Right ventricle myocardium inferior (tissue), 1 donor: ENCODE measurements at regions not wholly inside any gene's neighbourhood (a gene's known extent, or its start where the extent isn't known, plus 50 kb on each side); places are given as distances from the start of the nearest gene placed in this dataset.
A peak's percentile ranks its signal among the peaks of the same experiment; 100 is the strongest.
"Not testable (repeated sequence)": the region's sequence is repeated elsewhere in the genome, so short reads cannot be mapped to it uniquely, and the experiment has no call there.

ENCODE experiments used
- ATAC-seq: fragments of 200-7000 bp; cut with Tn5 transposase; one replicate; pipeline ENCODE4 v1.9.1; 2020; ENCODE audit warnings: mild to moderate bottlenecking, moderate library complexity
- DNase-seq: peaks from one replicate; pipeline ENCODE4 v3.0.0; 2021; ENCODE audit errors: missing footprints
- intact Hi-C: fragments of 100-400 bp; cut with DNase I; formaldehyde crosslinking; loops from one replicate; pipeline ENCODE4 v1.11.0; 2022
- donor health status: DM: no; HTN: yes; CAD: no; lungs with severe emphysema.

- DNase-seq = no peak
- intact Hi-C loops = no loop called here
- no peak for ATAC-seq
These were observed 65.1 kb upstream of the RASD2 start for GRCh38 chr22:35475545-35475944.

GRCh38 chr22:35476341-35476740, 64.3 kb upstream of the RASD2 start:
- DNase-seq (no peak), ATAC-seq (no peak)
- intact Hi-C loops = no loop called here

- intact Hi-C loops = no loop called here
- DNase-seq = no peak
- ATAC-seq = peak; percentile 52
These were observed 62.6 kb upstream of the RASD2 start for GRCh38 chr22:35477911-35478582.

- ATAC-seq (peak; percentile 34), DNase-seq (no peak)
- intact Hi-C loops = no loop called here
These were observed 62.0 kb upstream of the RASD2 start for GRCh38 chr22:35478633-35479107.

- DNase-seq (no peak), ATAC-seq (no peak)
- intact Hi-C loops = no loop called here
These were observed 61.3 kb upstream of the RASD2 start for GRCh38 chr22:35479359-35479758.

GRCh38 chr22:35479985-35480550, 60.6 kb upstream of the RASD2 start:
- DNase-seq (no peak), ATAC-seq (peak; percentile 44)
- intact Hi-C loops = loop anchor here (5.0 kb wide), 1 partner anchor 47 kb away; no protein-coding TSS in a partner anchor

DNA sequence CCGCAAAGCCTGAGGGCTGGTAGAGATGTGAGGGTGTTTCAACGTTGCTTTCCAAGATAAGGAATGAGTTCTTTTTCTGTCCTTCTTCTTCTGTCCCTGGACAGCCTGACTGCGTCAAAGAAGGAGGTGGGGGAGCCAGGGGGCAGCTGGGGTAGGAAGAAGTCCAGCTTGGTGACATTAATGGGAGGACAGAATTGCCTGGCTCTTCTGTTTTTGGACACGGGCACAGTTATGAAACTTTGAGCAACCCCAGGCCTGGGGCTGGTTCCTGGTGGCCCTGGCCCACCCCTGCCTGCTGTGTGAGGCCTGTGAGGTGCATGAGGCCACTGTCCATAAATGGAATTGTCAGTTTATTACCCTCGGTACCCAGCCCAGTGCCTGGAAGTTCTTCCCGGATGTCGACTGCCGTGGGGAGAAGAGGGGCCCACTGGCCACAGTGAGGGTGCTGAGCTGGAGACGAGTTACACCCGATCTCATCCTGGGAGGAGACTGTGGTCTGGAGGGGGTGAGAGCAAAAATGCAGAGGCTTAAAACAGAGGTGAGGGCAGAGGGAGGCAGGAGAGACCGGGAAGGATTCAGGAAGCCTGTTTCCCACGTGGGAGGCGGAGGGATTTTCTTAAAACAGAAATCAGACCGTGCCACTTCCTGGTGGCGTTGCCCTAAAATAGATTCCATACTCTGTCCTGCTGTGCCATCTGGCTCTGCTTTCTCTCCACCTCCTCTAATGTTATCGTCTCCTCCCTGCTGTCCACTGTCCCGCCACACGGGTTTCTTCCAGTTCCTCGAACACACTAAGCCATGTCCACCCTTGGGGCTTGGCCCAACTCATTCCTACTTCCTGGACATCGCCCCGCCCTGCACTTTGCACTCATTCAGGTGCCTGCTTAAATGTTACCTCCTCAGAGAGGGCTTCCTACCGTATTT, 59.7 kb upstream of the RASD2 start:
- intact Hi-C loops = loop anchor here (5.0 kb wide), 1 partner anchor 46 kb away; no protein-coding TSS in a partner anchor
- ATAC-seq = peak; percentile 27
- DNase-seq = no peak

DNA sequence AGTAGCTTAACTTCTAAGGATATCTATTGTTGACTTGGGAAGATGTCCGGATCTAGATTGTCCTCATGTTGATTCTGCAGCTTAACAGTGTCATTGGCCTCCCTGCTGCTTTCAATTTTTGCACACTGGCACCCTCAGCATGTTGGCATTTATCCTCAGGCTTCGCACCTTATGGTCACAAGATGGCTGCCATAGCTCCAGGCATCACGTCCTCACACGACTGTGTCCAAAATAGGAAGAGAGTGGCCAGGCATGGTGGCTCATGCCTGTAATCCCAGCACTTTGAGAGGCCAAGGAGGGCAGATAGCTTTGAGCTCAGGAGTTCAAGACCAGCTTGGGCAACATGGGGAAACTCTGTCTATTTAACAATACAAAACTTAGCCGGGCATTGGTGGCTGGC, 58.3 kb upstream of the RASD2 start:
- DNase-seq = no peak
- ATAC-seq = no peak
- intact Hi-C loops = loop anchor here (5.0 kb wide), 1 partner anchor 45 kb away; no protein-coding TSS in a partner anchor

DNA sequence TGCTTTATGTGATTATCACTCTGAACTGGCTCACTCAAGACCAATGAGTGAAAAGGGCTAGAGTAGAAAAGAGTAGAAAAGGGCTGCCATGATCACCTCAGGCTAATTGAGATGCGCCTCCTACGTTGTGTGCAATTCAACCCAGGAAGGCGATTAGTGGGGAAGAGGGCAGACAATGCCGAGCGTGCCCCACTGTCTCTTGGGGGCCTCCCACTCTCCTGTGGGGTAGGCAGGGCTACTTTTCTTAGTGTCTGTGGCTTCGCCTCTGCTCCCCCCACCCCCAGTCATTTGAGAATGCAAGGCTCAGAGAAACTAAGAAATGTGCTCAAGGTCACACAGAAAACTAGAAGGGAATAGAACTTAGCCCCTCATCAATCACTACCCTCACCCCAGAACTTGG, 57.7 kb upstream of the RASD2 start:
- intact Hi-C loops = loop anchor here (5.0 kb wide), 1 partner anchor 44 kb away; no protein-coding TSS in a partner anchor
- ATAC-seq = no peak
- DNase-seq = no peak

- ATAC-seq (no peak), DNase-seq (no peak)
- intact Hi-C loops = loop anchor here (5.0 kb wide), 1 partner anchor 44 kb away; no protein-coding TSS in a partner anchor
These were observed 56.9 kb upstream of the RASD2 start for GRCh38 chr22:35483730-35484129.

DNA sequence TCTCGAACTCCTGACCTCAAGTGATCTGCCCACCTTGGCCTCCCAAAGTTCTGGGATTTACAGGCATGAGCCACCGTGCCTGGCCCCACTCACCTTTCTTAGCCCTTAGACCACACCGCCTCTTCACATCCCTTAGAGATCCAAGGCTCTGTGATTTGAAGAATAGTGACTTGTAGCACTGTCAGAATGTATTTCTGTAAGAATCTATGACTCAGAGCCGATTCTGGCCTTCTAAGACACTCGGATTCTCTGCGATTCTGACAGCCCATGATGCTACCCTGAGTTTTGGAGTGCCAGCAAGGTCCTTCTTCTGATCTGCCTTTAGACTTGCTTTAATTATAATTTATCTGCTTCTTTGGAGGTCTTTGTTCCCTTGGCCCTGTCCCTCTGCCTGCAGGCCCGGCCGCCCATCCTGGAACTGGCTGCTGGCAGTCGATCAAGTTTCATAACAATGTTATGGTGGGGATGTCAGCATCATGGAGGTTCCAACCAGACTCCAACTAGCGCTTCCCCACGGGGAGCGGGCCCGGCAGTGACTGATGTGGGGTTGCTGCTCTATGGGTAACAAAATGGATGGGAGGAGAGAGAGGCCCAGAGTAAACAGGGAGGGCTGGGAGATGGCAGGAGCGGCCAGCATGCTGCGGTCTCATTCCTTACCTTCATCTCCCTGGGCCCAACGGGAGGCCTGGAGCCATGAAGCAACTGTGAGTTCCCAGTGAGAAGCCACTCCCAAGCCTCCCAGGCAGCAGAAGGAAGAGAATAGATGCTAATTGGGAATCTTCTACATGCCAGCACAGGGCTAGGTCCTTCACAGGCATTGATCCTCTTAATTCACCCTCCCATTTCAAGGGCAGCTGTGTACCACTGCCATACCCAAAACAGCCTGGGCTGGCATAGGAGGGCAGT, 55.7 kb upstream of the RASD2 start:
- intact Hi-C loops = loop anchor here (5.0 kb wide), 1 partner anchor 42 kb away; no protein-coding TSS in a partner anchor
- no peak for ATAC-seq

GRCh38 chr22:35486116-35486631, 54.5 kb upstream of the RASD2 start:
- intact Hi-C loops = no loop called here
- DNase-seq (no peak), ATAC-seq (no peak)

More for the DNA sequence above, 55.7 kb upstream of the RASD2 start:
- no peak for DNase-seq

DNA sequence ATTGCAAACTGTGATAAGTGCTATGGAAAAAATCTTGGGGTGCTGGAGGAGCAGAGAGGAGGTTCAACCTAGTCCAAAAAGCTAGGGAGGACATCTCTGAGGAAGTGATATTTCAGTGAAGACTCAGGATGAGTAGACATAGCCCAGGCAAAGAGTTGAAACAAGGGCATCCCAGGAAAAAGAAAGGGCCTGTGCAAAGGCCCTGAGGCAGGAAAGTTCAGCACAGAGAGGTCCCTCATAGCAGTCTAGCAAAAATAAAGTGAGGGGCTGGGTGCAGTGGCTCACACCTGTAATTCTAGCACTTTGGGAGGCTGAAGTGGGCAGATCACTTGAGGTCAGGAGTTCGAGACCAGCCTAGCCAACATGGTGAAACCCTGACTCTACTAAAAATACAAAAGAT, 53.0 kb upstream of the RASD2 start:
- ATAC-seq, DNase-seq, intact Hi-C loops: not testable (repeated sequence)

- ATAC-seq (no peak), DNase-seq (no peak)
- intact Hi-C loops = no loop called here
These were observed 52.1 kb upstream of the RASD2 start for GRCh38 chr22:35488513-35488912.

GRCh38 chr22:35489239-35489638, 51.4 kb upstream of the RASD2 start:
- intact Hi-C loops = no loop called here
- no peak for ATAC-seq
- DNase-seq = no peak
